HG03159 (cell line): ENCODE measurements at regions not wholly inside any gene's neighbourhood (a gene's known extent, or its start where the extent isn't known, plus 50 kb on each side); places are given as distances from the start of the nearest gene placed in this dataset.
"Not testable (repeated sequence)": the region's sequence is repeated elsewhere in the genome, so short reads cannot be mapped to it uniquely, and the experiment has no call there.

Experiments used
- ATAC-seq: cut with Tn5 transposase; IDR thresholded peaks from one replicate; pipeline ENCODE4 v1.9.1; 2021; ENCODE audit warnings: mild to moderate bottlenecking, moderate library complexity; ENCODE audit not compliant: unreplicated experiment

DNA sequence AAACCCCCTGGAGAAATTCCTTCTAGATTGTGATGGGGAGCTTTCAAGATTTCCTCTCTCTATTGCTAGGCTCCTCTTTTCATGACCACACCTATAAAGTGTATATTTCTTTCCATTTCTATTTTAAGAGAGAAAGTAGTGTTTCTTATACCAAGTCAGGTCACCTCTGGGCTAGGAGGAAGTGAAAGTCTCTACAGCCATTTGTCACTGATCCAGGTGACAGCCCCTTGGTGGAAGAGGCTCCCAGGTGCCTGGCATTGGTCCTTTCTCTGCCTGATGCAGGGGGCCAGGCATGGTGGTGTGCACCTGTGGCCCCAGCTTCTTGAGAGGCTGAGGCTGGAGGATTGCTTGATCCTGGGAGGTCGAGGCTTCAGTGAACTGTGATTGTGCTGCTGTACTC is 64.7 kb downstream of the DHCR7 start:
- ATAC-seq: peak; percentile 81

DNA sequence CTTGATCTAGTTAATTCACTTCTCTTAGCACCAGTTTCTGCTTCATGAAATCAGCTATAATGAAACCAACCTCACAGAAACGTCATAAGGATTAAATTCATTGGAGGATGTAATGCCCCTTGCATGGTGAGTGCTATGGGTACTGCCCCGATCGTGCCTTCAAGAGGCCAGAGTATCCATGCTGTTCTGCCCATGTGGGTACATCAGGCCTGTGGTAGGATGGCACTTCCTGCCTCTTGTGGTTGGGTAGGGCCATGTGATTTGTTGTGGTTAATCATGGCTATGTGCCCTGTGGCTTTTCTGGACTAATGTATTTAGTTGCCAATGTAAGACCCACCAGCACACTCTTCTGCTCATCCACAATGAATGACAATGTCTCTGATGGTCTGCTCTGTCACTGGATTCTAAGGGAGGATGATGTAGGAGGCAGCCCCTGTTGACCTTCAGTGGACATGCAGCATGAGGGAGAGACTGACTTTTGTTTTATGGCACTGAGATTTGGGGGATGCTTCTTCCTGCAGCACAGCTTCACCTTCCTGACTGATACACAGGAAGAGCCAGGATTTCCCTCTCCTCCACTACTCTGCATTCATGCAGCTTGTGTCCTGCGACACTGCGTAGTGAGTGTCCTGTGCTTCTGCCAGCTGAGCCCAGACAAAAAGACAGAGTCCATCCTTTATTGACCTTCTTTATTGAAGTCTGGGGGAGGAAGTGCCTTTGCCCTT is 66.2 kb downstream of the DHCR7 start:
- ATAC-seq: no peak

DNA sequence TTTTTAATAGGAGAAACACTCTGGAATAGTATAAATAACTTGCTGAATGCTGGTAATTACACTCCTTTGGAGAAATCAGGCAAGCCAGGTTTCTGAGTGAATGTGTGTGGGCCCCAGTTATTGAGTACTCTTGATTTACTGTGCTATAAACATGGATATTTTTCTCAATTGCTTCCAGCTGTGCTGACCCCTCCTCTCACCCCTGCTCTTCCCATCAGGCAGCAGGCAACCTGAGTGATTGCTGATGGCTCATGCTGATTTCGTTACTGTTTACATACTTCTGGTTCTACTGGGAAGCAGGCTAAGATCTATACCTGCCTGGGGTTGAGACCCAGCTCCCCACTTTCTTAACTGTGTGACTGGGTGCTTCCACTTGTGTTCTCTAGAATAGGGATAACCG is 68.5 kb downstream of the DHCR7 start:
- ATAC-seq: no peak

DNA sequence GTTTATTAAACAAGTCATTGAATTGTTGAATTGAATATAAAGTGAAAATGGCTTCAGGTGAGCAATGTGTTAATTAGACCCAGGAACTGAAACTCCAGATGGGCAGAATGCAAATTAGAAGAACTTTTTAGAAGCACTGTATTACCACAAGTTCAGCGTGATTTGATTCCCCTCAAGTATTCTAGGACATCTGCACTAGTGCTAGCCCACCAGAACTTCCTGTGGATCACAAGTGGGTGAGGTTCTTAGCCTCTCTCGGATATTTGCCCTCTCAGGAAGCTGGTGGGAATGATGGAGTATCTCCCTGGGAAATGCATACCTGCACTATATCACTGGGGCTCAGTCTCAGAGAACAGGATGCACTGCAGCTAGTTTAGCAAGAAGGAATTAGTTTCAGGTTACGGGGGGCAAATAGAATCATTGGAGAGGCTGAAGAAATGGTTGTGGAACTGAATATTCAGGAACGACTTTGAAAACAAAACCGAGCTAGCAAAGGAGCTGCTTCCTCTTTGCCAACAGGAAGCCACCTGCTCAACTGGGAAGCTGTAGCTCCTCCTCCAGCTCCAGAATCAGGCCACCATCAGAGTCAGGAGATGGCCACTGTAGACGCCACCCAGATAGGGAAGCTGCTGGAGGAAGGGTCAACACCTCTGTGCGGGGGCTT is 74.3 kb downstream of the DHCR7 start:
- peak; percentile 60 for ATAC-seq

DNA sequence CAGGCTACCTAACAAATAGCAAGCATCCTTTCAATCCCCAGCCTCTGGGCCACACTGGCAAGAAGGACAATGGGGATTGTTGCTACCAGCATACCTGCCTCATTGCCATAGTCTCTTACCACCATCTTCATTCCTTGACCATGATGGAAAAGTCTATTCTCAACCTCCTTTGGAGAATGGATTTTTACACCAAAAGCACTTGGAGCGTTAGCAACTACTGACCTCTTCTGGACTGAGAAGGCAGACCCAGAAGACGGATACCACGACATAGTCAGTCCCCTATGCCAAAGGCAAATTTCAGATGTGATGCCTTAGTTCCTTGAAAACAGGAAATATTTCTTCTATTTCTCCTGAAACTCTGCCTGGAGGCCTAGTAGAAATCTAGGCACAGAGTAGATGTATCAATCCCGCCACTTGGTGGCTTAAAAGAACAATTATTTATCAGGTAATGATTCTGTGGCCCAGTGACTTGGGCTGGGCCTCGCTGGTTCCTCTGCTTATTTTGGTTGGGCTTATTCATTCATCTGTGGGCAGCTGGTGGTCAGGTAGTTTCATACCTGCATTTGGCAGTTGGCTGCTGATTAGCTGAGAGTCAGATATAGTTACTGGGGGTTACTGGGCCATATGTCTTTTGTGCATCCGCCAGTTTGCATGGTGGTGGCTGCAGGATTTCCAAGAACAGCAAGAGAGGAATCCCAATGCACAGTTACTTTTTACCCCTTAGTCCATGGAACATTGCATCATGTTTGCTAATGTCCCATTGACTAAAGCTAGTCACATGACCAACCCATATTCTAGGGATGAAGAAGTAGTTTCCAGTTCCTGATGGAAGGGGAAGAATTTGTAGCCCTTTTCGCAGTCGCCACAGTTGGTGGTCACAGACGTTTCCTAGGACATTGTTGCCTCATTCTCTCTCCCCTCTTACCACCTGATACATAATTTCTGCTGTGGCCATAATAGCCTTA is 75.2 kb downstream of the DHCR7 start:
- peak; percentile 56 for ATAC-seq

DNA sequence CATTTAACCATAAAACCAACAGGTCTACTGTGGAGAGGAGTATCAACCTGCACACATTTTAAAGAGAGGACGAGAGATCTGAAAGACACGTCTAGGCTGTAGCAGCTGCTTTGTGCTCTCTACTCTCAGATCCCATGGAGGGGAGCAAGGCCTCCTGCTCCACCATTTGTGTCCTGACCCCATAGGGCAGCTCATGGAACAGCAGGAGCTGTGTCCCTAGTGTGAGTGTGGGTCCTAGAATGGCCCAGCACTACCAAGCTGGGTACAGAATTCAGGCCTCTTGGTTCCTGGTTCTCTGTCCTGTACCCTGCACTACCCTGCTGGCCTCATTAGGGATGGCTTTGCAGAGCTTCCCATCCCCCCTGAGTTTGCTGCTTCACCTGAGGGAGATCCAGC is 76.5 kb downstream of the DHCR7 start:
- ATAC-seq: no peak

DNA sequence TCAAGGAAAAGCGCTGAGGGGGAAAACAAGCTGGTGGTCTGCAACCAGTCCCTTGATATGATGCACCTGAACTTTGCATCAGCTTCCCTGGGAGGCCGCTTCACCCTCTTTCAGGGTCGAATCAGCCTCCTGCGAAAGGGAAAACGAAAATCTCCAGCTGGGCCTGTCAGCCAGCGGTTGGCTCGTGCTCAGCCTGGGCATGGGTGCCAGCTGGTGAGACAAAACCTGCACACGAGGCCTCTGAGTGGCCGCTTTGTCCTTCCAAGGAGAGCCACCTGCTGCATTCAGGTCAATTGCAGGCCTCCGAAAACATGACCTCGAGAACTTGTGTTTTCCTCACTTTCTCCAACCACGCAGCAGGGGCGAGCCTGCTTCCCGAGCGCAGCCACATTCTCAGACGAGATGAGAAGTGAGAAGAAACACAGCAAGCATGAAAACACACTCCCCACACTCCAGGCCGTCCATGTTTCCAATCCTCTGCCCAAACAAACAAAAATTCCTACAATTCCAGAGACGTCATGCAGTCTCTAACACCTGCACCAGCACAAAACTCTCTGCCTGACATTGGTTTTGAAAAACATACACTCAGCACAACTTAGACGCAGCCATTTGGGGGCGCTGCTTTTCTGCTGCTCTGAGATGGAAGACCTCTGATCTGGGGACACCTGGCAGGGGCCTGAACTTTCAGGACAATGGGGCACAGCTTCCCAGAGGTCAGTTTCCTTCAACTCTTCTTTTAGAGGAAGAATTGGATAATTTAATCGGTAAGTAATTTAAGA is 77.1 kb downstream of the DHCR7 start:
- ATAC-seq: no peak

DNA sequence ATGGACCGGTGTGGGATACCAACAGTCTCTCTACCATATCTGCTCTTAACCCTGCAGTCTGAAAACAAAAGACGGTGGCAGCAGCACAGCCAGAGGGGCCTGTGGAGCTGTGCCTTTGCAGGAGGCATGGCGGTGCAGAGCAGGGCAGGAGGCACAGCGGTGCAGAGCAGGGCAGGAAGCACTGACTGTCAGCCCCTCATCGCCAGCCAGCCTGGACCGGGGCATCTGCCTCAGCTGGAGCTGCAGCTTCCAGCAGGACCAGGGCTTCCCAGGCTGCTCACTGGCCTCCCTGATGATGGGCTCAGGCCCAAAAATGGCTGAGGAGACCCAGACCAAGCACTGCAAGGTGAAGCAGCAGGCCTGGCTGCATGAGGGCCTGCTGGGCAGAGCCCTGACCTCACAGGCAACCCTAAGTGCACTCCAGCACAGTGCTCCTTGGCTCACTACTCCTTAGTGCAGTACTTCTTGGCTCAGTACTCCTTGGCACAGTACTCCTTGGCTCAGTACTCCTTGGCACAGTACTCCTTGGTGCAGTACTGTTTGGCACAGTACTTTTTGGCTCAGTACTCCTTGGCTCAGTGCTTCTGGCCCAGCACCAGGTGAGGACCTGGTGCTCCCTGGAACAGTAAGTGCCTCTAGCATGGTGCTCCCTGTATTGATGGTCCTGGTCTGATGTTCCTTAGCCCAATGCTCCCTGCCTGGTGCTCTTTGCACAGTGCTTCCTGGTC is 78.0 kb downstream of the DHCR7 start:
- no peak for ATAC-seq

DNA sequence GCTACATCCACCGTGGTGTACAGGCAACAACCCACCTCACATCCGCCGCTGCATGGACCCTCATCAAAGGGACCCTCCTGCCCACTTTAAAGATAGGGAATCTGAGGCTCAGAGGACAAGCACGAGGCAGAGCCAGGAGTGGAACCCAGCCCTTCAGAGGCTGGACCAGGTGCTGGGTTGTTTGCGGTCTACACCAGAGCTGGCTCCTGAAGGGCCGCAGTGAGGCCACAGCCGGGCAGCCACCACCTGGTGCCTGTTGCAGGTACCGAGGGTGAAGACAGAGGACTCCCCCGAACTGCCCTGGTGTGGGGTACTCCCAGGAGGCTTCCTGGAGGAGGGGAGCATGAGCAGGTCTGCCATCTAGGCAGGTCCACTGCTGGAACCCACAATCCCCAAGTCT is 78.8 kb downstream of the DHCR7 start:
- ATAC-seq: no peak

DNA sequence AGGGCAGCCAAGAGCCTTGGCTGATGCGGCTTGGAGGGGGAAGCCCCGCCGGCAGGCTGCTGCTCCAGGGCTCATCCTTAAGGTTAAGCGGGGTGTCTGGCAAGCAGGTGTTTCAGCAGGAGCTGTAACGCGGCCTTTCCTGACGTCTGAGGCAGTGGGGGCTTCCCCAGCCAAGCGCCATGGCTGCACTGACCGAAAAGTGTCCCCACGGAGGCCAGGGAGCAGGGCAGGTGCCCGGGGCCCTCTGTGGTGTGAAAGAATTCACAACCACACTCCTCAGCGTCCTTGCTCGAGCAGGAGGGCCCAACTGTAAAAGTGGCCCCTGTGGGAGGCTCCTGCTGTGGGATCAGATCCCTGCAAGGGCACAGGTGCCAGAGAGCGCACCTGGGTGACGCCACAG is 79.2 kb downstream of the DHCR7 start:
- ATAC-seq: no peak

DNA sequence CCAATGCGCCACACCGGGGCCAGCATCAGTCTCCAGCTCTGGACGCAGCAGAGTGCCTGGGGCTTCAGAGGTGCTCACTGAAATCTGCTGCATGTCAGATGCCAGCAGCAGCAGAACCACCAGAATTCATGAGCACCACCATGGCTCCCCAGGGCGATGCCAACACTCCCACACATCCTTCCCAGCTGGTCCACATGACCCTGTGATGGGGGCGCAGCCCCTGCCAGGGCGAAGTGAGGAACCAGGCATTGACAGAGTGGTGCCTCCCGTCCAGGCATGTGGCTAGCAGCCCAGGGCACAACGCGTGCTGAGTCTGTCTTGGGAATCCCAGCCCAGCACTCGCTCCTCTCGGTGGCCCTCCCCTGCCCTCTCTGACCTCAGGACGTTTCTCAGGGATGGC is 80.4 kb downstream of the DHCR7 start:
- ATAC-seq: no peak

DNA sequence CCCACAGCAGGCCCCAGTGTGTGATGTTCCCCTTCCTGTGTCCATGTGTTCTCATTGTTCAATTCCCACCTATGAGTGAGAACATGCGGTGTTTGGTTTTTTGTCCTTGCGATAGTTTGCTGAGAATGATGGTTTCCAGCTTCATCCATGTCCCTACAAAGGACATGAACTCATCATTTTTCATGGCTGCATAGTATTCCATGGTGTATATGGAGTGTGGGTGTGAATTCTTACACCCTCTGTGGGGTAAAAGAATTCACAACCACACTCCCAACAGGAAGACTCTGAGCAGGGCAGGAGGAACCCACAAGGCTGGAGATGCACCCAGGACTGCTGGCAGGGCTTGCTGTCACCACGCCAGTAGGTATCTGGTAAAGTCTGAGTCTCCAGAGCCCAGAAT is 80.9 kb downstream of the DHCR7 start:
- ATAC-seq: not testable (repeated sequence)

DNA sequence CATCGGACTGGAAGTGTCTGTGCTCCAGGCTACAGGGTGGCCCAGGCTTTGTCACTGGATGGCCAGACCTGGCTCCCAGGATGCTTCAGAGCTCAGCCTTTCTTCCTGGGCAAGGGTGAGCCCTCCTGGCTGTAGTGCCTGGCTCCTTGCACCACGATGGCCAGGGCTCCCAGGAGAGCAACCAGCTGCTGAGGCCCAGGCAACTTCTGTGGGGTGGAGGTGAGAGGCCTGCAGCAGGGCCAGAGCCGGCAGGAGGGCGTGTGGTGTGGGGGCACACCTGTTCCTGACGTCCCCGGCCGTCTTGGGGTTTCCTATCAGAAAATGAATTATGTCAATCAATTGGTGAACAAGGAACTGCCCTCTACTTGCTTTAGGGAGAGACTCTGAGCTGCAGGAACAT is 82.1 kb downstream of the DHCR7 start:
- ATAC-seq: no peak

DNA sequence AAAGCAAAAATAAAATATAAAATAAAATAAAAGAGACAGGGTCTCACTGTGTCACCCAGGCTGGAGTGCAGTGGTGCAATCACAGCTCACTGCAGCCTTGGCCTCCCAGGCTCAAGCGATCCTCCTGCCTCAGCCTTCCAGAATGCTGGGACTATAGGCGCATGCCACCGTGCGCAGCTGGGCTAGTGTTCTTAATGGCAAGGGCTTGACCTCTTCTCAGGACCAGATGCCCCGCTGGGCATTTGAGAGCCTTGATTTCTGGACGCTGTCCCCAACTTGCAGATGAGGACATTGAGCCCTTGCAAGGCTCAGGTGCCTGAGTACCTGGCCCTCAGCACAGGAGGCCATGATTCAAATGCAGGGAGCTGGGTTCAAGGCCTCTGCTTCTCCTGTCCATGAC is 82.6 kb downstream of the DHCR7 start:
- no peak for ATAC-seq

DNA sequence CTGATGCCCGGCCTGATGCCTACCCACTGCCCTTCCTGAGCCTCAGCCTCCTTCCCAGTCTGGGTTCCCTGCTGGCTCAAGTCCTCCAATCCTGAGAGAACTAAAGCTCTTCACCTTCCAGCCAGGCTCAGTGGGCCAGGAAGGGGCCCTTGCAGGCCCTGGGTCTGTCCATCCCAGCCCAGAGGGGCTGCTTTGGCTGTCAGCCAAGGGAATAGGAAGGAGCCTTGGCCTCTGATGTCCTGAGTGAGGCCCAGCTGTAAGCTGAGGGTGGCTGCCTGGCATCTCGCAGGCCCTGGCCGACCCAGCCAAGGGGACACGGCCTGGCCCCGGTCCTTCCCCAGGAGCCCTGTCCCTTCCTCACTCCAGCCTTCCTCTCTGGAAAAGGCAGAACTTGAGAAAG is 83.4 kb downstream of the DHCR7 start:
- no peak for ATAC-seq

DNA sequence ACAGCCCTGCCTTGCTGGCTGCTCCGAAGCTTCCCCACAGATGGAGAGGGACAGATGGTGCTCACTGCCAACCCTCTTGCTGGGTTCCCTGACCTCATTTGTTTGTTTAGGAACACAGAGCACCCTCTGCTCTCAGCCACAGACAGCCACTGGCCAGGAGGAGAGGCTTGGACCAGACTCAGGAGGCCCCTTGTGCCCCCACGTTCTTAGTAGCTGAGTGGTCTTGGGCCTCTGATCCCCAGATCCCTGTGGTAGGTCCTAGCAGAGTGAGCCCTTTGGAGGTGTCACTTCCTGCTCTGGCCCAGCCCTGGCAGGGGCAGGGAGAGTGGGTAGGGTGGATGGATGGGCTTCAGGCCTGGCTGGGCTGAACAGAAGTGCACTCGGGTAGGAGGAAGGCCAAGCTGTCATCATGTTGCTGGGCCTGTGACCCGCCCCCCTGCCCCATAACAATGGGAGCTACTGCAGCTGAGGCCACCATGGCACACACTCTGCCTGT is 84.0 kb downstream of the DHCR7 start:
- ATAC-seq: no peak

DNA sequence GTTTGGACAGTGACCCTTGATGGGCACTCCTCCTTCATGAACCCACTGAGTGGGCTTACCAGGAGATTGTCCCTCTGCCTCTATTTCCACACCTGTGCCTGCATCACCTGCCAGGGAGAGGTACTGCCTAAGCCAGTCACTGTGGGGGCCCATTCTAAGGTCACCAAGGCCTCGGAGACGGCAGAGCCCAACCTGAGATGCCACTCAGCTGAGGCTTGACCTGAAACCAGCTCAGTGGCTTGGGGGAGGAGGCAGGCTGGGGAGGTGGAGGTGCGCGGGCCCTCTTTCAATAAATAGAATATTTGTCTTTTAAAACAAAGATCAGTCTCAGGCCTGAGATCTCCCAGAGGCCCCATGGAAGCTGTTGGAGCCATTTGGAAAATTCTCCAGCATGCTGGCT is 84.5 kb downstream of the DHCR7 start:
- no peak for ATAC-seq

DNA sequence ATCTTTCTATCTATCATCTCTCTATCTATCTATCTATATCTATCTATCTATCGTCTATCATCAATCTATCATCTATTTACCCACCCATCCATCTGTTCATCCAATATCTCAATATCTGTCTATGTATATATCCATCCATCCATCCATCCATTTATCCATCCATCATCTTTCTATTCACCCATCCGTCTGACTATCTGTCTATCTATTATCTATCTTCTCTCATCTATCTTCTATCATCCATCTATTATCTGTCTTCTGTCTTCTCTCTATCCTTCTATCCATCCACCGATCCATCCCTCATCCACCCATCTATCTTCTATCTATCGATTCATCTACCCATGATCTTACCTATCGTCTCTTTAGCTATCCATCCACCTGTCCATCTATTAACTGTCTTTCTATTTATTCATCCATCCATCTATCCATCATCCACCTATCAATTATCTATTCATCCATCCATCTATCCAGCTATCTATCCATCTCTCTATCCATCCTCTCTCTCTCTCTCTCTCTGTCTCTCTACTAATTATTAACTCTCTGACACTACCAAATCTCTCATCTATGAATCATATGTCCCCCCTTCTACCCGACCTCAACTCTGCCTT is 89.1 kb downstream of the DHCR7 start:
- ATAC-seq: no peak

DNA sequence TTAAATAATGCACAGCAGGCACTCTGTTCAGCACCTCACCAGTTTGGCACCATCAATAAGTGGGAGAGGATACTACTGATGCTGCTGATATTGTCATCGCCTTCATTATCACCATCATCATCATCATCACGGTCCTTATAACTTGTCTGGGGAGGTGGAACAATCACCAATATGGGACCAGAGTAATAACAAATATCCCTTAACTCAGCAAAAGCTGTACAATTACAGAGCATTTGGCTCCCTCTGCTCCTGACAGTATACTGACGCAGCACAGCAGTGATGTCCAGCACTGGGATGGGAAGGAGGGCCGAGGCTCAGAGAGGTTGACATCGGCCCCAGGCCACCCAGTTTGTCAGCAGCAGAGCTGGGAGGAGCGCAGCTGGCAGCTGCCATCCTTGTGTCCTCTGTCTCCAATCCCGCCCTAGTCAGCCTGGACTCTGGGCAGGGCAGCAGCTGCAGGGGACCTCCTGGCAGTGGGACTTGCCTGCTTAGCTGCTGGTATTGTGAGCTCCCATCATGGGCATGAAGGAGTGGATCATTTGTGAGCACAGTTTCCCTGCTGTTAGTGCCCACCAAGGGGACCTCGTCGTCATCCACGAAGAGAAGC is 90.0 kb downstream of the DHCR7 start:
- ATAC-seq: no peak
